HG02623 (cell line): ENCODE measurements at regions not wholly inside any gene's neighbourhood (a gene's known extent, or its start where the extent isn't known, plus 50 kb on each side); places are given as distances from the start of the nearest gene placed in this dataset.
"Not testable (repeated sequence)": the region's sequence is repeated elsewhere in the genome, so short reads cannot be mapped to it uniquely, and the experiment has no call there.

Source experiments
- ATAC-seq: cut with Tn5 transposase; IDR thresholded peaks from one replicate; pipeline ENCODE4 v1.9.1; 2021; ENCODE audit warnings: moderate library complexity; ENCODE audit not compliant: unreplicated experiment

GRCh38 chr18:54662986-54663385, 71.9 kb downstream of the DYNAP start:
- no peak for ATAC-seq

GRCh38 chr18:54669701-54670100, 78.7 kb downstream of the DYNAP start:
- not testable (repeated sequence) for ATAC-seq

DNA sequence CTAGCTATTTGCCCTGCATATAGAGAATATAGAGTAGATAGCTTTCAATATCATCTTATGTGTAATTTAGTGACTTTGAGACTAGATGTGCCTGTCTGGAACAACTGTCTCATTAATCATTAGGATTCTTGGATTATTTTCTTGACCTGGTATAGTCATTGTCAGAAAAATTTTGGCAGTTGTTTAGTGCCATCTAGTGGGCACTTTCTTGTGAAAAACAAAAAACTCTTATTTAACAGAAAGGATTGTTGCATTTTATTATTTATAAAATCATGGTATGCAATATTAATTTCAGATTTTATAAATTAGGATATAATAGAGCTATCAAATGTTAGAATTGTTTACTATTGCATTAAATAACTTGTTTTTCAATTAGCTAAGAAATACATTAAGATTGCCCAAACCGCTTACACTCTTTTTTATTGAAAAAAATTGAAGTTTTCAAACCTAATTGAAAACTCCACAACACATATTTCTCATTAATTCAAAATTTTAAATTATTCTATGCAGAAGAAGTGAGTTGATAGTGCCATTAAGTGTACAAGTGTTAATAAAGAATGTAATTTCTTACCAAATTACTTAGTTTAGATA, 80.3 kb downstream of the DYNAP start:
- ATAC-seq: no peak

DNA sequence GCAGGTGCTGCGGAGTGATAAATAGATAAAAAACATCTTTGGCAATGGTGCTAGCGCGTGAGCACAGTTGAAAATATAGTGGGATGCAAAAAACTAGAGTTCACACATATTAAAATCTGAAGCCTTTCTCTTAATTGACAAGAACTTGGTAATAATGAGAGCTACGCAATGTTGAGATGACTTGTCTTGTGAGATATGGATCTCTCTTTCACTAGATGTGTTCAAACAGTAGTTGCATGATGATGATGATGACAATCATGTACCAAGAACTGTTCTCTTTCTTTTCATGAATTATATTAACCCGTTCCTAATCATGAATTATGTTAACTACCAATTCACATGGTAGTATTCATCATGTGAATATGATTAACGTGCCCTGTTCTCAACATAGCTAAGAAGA, 81.1 kb downstream of the DYNAP start:
- ATAC-seq: no peak

- ATAC-seq: no peak
Measured at GRCh38 chr18:54672846-54673475, 81.9 kb downstream of the DYNAP start.

- no peak for ATAC-seq
Measured at GRCh38 chr18:54673936-54674335, 82.9 kb downstream of the DYNAP start.

DNA sequence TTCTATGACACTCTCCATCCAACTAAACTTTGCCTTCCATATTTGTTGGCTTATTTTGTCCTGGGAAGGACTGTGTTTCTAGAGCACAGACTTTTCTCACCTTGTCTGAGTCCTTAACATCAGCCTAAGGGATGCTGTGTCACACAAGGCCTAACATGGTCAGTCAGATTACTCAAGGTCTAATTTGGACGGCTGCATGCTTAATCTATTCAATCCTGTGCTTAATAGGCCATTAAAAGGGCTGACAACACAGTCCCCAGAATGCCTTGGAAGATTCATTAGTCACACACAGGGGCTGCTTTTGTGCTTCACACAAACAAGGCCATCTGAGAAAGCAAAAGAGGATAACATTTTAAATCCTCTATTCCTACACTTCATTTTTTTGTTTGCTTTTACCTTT, 84.0 kb downstream of the DYNAP start:
- no peak for ATAC-seq

DNA sequence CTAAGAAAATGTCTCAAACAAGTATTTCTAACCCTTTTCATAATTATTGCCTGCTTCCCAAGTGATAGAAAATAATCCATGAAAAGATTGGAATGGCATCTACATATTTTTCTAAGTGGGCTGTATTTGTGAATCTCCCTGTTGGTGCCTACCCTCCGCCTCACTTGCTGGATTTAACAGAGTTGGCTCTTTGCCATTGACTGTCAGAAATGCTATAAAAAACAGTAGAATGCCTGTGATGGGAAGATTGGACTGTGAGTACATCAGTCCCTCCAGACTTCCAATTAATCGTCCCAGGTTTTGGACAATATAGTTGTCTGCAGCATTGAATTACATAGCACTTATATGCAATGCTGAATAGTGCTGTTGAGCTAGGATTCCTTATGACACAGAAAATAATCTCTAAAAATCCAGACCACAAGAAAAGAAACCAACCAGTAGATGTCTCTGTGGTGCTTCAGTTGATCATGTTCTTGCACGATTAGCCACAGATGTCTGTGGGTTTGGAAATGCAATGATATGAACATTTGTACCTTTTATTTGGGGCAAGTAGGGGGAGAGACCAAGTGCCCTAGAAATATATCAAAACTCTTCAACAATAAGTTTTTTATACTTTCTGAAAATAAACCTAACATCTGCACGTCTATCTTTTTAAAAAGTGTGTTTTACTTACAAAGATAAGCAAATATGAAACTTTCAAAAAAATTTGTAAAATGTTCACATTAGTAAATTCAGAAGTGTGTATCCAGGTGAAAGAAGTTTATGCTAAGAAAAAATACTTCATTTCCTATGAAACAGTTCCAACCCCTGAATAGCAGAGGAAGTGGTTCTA, 88.5 kb downstream of the DYNAP start:
- ATAC-seq: no peak

DNA sequence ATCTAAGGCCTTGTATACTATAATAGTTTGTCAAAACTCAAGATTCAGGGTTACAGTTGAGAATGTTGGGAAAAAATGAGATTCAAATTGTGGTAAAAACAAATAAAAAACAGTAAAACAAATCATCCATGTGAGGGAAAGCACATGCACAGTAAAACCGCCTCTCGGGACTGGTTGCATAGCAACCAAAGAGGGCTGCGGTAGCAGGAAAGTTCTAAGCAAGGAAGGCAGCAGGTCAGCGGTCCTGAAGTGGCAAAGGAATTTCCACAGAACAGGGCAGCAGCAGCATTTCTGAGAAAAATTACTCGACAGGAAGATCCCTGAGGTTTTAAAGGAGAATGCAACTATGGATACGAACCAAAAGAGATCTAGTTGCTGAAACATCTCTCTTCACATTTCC, 93.7 kb downstream of the DYNAP start:
- ATAC-seq: no peak

GRCh38 chr18:54689319-54689718, 98.3 kb downstream of the DYNAP start:
- ATAC-seq: no peak

DNA sequence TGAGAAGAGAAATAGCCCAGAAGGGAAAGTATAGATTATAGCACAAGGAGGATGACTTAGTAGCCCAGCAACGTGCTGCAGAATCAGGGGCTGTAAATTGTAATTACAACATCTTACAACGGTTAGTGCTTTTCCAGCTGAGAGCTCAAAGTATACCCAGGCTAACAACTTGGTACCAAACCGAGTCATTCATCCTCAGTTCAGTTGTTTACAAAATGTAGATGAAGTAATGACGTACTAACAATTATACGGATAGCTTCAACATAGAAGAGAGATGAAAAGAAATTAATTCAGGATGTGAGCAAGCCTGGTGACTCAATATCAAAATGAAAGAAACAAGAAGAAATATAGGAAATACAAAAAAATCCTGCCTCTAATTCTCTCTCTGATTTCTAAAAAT, 99.2 kb downstream of the DYNAP start:
- no peak for ATAC-seq

GRCh38 chr18:54692463-54692862, 101.4 kb downstream of the DYNAP start:
- ATAC-seq: no peak

DNA sequence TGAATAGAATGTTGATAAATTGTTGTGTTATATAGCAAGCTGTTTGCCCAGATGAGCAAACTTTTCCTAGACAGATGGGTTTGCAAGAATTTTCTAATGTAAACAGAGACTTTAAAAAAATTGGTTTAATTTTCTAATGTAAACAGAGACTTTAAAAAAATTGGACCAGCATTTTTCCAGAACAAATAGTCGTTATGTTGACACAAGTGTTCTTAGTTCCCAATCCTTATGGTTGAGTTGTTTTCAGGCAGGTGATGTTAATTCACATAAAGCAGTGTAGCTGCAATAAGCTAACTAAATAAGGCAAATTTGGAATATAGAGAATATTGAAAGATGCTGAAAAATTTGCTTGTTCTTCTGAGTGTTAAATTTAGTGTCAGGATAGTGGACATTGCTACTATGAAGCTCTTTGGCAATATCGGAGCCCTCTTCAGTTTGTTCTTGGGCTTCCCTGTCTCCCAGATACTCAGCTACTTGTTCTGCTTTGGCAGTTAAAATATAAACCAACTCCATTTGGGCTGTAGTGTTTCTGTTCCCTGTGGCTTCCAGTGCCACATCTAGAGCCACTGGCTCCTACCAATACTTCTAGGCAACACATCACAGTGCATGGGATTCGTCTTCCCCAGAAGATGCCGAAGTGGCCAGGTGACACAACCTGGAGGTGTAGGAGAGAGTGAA, 105.7 kb downstream of the DYNAP start:
- ATAC-seq: no peak

DNA sequence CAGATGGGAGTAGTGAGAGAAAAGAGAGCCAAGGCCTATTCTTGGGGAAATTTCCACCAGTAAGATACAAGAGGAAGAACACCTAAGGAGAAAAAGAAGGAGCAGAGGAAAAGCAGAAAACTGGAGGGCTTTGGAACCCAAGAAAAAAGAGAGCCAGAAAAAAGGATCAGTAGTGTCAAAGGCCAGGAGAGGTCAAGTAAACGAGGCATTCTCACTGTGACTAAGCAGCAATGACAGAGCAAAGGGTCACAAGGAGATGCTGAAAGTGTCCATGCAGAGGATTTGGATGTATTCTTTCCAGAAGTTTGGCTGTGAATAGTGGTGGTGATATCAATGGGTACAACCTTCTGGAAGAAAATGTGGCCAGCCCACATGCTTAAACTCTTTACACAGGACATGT, 109.5 kb downstream of the DYNAP start:
- ATAC-seq: no peak

GRCh38 chr18:54702686-54703085, 111.6 kb downstream of the DYNAP start:
- ATAC-seq: no peak

GRCh38 chr18:54710074-54710899, 118.0 kb upstream of the RAB27B start:
- ATAC-seq: no peak

DNA sequence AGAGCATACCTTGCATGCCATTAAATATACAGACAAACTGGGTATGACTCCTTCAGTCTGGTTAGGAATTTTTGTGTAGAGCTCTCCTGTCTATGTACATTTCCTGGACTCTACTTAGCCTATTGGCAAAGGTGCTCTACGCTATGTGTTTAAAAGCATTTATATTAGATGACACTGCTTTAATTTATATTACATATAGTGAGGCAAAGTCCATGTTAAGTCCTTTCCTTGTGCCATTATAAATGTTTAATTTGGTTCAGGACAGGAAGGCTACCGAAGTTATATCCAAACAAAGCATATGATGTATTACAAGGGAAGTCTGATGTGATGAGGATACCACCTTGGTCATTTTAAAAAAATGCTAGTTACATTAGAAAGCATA, 117.4 kb upstream of the RAB27B start:
- ATAC-seq: no peak

- ATAC-seq: no peak
Measured at GRCh38 chr18:54712306-54712705, 116.0 kb upstream of the RAB27B start.

- ATAC-seq: no peak
Measured at GRCh38 chr18:54712758-54713157, 115.5 kb upstream of the RAB27B start.

DNA sequence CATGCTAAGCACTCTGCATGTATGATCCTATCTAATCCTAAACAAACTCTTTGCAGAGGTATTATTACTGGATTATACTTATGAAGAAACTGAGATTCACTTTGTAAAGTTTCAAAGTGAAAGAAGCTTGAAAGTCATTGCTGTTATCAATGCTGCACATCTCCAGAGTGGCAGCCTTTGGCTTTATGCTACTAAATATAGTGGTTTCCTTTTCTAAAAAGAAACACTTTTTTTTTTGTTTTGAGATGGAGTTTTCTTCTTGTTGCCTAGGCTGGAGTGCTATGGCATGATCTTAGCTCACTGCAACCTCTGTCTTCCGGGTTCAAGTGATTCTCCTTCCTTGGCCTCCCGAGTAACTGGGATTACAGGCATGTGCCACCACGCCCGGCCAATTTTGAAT, 114.9 kb upstream of the RAB27B start:
- ATAC-seq: no peak

- ATAC-seq: no peak
Measured at GRCh38 chr18:54714851-54715250, 113.4 kb upstream of the RAB27B start.
